GM21390 (cell line): ENCODE measurements at regions not wholly inside any gene's neighbourhood (a gene's known extent, or its start where the extent isn't known, plus 50 kb on each side); places are given as distances from the start of the nearest gene placed in this dataset.
"Not testable (repeated sequence)": the region's sequence is repeated elsewhere in the genome, so short reads cannot be mapped to it uniquely, and the experiment has no call there.

Source experiments
- ATAC-seq: cut with Tn5 transposase; IDR thresholded peaks from one replicate; pipeline ENCODE4 v1.9.1; 2021; ENCODE audit not compliant: unreplicated experiment

- ATAC-seq: no peak
Observed at GRCh38 chr16:52309446-52310416, 237.2 kb downstream of the TOX3 start.

GRCh38 chr16:52308051-52308450 is 238.9 kb downstream of the TOX3 start:
- no peak for ATAC-seq

- no peak for ATAC-seq
Observed at GRCh38 chr16:52301026-52301425, 245.9 kb downstream of the TOX3 start.

- no peak for ATAC-seq
Observed at GRCh38 chr16:52298769-52299168, 248.2 kb downstream of the TOX3 start.

GRCh38 chr16:52296706-52297315 is 250.1 kb downstream of the TOX3 start:
- not testable (repeated sequence) for ATAC-seq

GRCh38 chr16:52296076-52296475 is 250.9 kb downstream of the TOX3 start:
- ATAC-seq: no peak

GRCh38 chr16:52294660-52295059 is 252.3 kb downstream of the TOX3 start:
- ATAC-seq: no peak

GRCh38 chr16:52293204-52293603 is 253.7 kb downstream of the TOX3 start:
- ATAC-seq: no peak

GRCh38 chr16:52283584-52284375 is 263.2 kb downstream of the TOX3 start:
- ATAC-seq: no peak

- ATAC-seq: no peak
Observed at GRCh38 chr16:52283018-52283417, 263.9 kb downstream of the TOX3 start.

GRCh38 chr16:52280086-52280485 is 266.9 kb downstream of the TOX3 start:
- ATAC-seq: no peak

GRCh38 chr16:52271088-52271750 is 275.7 kb downstream of the TOX3 start:
- ATAC-seq: no peak

- ATAC-seq: no peak
Observed at GRCh38 chr16:52265446-52265861, 281.5 kb downstream of the TOX3 start.

GRCh38 chr16:52257534-52257933 is 289.4 kb downstream of the TOX3 start:
- no peak for ATAC-seq

GRCh38 chr16:52256310-52257078 is 290.4 kb downstream of the TOX3 start:
- no peak for ATAC-seq

- no peak for ATAC-seq
Observed at GRCh38 chr16:52254746-52255145, 292.2 kb downstream of the TOX3 start.

GRCh38 chr16:52252680-52253079 is 294.3 kb downstream of the TOX3 start:
- ATAC-seq: no peak

- no peak for ATAC-seq
Observed at GRCh38 chr16:52251495-52251894, 295.4 kb downstream of the TOX3 start.

GRCh38 chr16:52247737-52248136 is 299.2 kb downstream of the TOX3 start:
- ATAC-seq: no peak

GRCh38 chr16:52238710-52239109 is 308.2 kb downstream of the TOX3 start:
- ATAC-seq: no peak
